Breast epithelium (tissue), 3 donors: ENCODE measurements at regions not wholly inside any gene's neighbourhood (a gene's known extent, or its start where the extent isn't known, plus 50 kb on each side); places are given as distances from the start of the nearest gene placed in this dataset.

Source experiments
- POLR2A ChIP-seq: fragments of 450-650 bp; IDR thresholded peaks from one replicate; pipeline ENCODE4 v1.6.1; 2016; ENCODE audit warnings: antibody characterized with exemption, mild to moderate bottlenecking, moderate library complexity
- POLR2AphosphoS5 ChIP-seq, 3 donors: sonication (generic); formaldehyde crosslinking; IDR thresholded peaks; one replicate each; pipeline ENCODE4 v1.6.1; 2017; ENCODE audit warnings: antibody characterized with exemption in 3 of 3
- TF ChIP-seq, protein P1 (sequence below), 3 donors: fragments of 450-650 bp; IDR thresholded peaks; one replicate each; pipeline ENCODE4 v1.5.1; 2016 to 2017; ENCODE audit warnings: antibody characterized with exemption in 3 of 3, mild to moderate bottlenecking in 3 of 3, moderate library complexity in 3 of 3

- TF ChIP-seq, protein P1, sequence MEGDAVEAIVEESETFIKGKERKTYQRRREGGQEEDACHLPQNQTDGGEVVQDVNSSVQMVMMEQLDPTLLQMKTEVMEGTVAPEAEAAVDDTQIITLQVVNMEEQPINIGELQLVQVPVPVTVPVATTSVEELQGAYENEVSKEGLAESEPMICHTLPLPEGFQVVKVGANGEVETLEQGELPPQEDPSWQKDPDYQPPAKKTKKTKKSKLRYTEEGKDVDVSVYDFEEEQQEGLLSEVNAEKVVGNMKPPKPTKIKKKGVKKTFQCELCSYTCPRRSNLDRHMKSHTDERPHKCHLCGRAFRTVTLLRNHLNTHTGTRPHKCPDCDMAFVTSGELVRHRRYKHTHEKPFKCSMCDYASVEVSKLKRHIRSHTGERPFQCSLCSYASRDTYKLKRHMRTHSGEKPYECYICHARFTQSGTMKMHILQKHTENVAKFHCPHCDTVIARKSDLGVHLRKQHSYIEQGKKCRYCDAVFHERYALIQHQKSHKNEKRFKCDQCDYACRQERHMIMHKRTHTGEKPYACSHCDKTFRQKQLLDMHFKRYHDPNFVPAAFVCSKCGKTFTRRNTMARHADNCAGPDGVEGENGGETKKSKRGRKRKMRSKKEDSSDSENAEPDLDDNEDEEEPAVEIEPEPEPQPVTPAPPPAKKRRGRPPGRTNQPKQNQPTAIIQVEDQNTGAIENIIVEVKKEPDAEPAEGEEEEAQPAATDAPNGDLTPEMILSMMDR (IDR thresholded peaks at IDR 0.05) = no peak
- TF ChIP-seq POLR2A (no peak), POLR2AphosphoS5 (IDR thresholded peaks at IDR 0.05) (no peak)
Observed at GRCh38 chrX:56385960-56386359, 153.8 kb downstream of the KLF8 start.
